HG03175 (cell line): ENCODE measurements at regions not wholly inside any gene's neighbourhood (a gene's known extent, or its start where the extent isn't known, plus 50 kb on each side); places are given as distances from the start of the nearest gene placed in this dataset.
A peak's percentile ranks its signal among the peaks of the same experiment; 100 is the strongest.

Experiments
- ATAC-seq: cut with Tn5 transposase; IDR thresholded peaks from one replicate; pipeline ENCODE4 v1.9.1; 2021; ENCODE audit warnings: mild to moderate bottlenecking, moderate library complexity; ENCODE audit not compliant: unreplicated experiment

DNA sequence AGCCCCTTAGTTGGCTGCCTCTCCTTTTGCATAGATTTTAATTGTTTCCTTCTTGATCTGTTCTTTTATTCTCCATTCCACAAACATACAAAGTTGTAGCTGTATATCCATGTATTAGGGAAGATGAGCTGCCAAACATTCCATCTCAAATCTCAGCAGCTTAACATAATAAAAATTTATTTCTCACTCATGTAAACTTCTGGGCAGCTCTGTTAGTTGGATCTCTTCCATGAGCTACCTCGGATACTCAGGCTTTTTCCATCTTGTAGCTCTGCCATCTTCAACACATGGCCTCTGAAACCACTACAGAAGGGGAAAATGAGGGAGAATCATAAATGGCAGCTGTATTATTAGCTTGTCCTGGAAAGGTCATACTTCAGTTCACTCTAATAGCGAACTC, 149.4 kb upstream of the BMP2 start:
- ATAC-seq = no peak

DNA sequence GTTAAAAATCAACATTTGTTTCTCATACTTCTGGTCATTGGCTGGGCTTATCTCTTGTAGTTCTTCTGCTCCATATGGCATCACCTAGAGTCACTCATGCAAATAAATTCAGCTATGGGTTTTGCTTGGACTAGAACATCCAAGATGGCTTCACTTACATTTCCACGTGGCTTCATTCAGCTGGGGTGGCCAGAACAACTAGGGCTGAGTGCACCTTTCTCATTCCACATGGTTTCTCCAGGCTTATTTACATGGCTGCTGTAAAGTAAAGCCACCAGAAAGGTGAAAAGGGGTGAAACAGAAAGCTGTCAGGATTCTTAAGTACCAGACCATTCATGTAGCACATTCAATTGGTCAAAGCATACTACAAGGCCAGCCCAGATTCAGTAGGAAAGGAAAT, 151.1 kb upstream of the BMP2 start:
- ATAC-seq = no peak

DNA sequence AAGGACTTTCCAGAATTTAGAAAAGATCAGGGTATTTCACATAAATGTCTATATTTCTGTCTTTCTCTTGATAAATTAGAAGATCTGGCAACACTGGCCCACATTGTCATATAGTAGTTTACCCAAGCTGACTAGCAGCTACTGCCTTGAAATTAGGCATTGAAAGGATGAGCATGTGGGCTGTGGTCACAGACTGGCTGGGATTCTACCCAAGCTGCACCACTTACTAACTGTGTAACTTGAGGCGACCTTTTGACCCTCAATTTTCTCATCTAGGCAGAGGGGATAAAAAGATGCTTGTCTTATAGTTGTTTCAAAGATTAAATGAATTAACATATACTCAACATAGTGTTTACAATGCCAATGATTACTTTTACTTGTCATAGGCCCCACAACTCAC, 152.7 kb upstream of the BMP2 start:
- no peak for ATAC-seq

- peak; percentile 61 for ATAC-seq
Measured at GRCh38 chr20:6613280-6613861, 154.1 kb upstream of the BMP2 start.

DNA sequence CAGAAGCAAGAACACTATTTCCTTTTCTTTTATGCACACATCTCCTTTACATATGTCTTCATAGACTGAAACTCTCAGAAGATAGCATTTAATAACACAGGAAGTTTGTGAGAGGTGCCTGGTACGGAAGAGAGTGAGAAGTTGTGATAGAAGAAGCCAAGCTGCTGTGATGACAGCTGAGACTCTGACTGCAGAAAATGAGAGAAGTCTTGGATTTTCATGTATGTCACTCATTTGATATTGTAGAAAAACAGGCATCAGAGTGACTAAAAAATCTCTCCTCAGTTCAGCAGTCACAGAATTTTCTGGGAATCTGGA, 154.9 kb upstream of the BMP2 start:
- ATAC-seq = peak; percentile 49

GRCh38 chr20:6611911-6612605, 155.4 kb upstream of the BMP2 start:
- ATAC-seq = no peak

- ATAC-seq = no peak
Measured at GRCh38 chr20:6606651-6607050, 160.8 kb upstream of the BMP2 start.

GRCh38 chr20:6605055-6605935, 162.2 kb upstream of the BMP2 start:
- ATAC-seq = no peak

- ATAC-seq = no peak
Measured at GRCh38 chr20:6604179-6604578, 163.3 kb upstream of the BMP2 start.

- ATAC-seq = no peak
Measured at GRCh38 chr20:6599876-6600735, 167.4 kb upstream of the BMP2 start.

DNA sequence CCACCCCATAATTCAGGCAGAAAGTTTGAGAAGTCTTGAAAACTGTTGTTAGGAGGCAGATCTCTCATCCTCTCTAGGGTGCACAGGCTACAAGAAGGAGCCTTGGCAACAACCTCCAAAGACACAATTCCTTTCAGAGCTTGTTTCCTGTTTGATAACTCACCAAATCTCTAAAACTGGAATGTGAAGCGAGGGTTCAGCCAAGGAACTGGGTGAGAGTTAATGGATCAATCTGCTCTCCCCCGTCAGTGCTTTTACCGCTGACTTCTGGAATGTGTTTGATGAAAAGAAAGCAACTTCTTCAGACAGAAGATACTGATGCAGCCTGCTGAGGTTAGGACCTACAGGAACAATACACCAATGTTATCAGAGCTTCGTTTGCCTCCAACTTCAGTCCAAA, 171.8 kb upstream of the BMP2 start:
- no peak for ATAC-seq

GRCh38 chr20:6590891-6591637, 176.4 kb upstream of the BMP2 start:
- ATAC-seq = no peak

DNA sequence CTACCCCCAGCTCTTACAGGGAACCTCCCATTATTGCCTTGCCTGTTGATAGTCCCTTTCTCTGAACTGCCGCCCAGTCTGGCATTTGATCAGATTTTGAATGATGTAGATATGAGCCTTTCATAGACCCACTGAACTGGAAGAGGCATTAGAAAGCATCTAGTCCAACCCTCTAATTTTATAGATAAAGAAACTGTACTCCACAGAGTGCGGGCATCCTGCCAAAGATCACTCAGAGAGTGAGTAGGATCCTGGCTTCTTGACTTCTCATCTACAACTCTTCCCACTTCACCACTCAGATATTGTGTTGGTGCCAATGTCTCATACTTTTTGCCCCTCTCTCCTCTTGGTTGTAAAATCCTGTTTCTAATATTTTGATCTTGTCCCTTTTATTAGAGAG, 179.2 kb upstream of the BMP2 start:
- ATAC-seq = no peak

DNA sequence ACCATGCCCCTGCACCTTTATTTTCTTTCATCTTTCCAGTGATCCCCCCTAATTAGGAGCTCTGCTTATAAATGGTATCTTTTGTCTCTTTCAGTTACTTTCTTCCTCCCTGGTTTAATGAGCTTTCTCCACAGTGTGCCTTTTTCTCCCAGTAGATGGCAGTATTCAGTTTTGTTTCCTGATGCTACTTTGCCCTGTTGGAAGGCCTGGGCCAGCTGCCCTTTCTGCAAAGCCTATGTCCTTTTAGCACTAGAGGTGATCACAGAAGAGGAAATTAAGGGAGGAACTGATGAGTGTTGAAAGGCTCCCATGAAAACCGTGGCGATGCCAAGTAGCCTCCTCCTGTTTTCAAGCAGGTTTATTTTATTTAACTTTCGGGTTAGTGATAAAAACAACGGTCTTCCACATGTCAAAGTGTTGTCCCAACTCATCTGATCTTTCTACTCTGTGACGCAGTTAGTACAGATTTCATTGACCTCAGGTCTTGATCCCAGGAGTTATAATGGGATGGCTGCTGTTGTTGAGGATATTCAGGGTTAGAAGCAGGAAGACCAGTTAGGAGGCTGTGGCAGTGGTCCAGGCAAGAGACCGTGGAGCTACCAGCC, 184.2 kb upstream of the BMP2 start:
- peak; percentile 90 for ATAC-seq

GRCh38 chr20:6582449-6582848, 185.0 kb upstream of the BMP2 start:
- no peak for ATAC-seq

GRCh38 chr20:6580486-6580885, 187.0 kb upstream of the BMP2 start:
- no peak for ATAC-seq

- ATAC-seq = no peak
Measured at GRCh38 chr20:6579824-6580223, 187.7 kb upstream of the BMP2 start.

GRCh38 chr20:6579417-6579816, 188.1 kb upstream of the BMP2 start:
- ATAC-seq = no peak

DNA sequence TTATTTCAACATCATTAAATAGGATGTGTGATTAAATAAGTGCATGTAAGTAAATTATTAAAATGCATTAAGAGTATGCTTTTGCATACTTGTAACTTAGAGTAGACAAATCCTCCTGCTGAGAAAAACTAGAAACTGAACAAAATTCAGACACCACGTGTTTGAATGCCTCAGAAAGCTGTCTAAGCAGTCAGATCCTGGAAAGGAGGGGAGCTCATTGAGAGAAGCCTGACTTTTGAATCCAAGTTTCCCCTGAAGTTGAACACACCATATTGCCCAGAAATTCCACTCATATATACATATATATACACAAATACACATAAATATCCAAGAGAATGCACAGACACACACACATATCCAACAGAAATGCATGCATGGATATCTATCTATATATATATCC, 190.0 kb upstream of the BMP2 start:
- no peak for ATAC-seq

GRCh38 chr20:6576726-6577125, 190.8 kb upstream of the BMP2 start:
- ATAC-seq = no peak
